ENCODE measurements at regions not wholly inside any gene's neighbourhood (a gene's known extent, or its start where the extent isn't known, plus 50 kb on each side); places are given as distances from the start of the nearest gene placed in this dataset.
A peak's percentile ranks its signal among the peaks of the same experiment; 100 is the strongest.
"Not testable (repeated sequence)": the region's sequence is repeated elsewhere in the genome, so short reads cannot be mapped to it uniquely, and the experiment has no call there.

DNA sequence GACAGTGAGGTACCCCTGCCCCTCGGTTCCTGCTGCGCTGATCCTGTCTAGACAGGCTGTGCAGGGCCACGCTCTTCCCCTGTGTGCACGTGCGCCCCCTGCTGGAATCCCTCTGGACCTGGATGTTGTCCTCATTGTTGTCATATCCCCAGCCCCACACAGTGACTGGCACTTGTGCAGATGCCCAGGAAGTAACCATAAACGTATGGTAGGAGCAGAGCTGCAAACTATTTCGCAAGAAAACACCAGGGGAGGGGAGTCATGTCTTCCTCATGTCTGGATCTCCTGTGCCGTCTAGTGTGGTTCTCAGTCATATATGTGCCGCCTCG is 114.7 kb downstream of the CRYBB2 start:
- Histone ChIP-seq H3K79me2 (ENCODE audit: insufficient read depth, low read length) (no peaks in the 10 kb centered on the region), H3K27ac (ENCODE audit: low read depth, low read length) (no peak overlapping the region), H3K27me3 (ENCODE audit: insufficient read depth, low read length) (no peaks in the 10 kb centered on the region), H3K4me3 (replicated peaks in 1 of 2; ENCODE audit: low read depth in 1 of 2, low read length in 2 of 2) (no peak overlapping the region), H4K20me1 (ENCODE audit: insufficient read depth) (no peaks in the 10 kb centered on the region), H2AFZ (ENCODE audit: low read depth, low read length, poor library complexity, severe bottlenecking) (no peak overlapping the region), H3K9me3 (ENCODE audit: control insufficient read depth in 1 of 2, insufficient read depth in 1 of 2, low read depth in 1 of 2, low read length in 2 of 2) (no peaks in the 10 kb centered on the region), H3K36me3 (ENCODE audit: control insufficient read depth in 1 of 2, insufficient read depth in 2 of 2, low read length in 2 of 2) (no peaks in the 10 kb centered on the region), H3K9me2 (ENCODE audit: insufficient read depth) (no peaks in the 10 kb centered on the region), H3K9ac (ENCODE audit: low read length) (no peak overlapping the region), H3K4me1 (ENCODE audit: control insufficient read depth in 1 of 2, insufficient read depth in 2 of 2, low read length in 2 of 2) (no peaks in the 10 kb centered on the region), H3K4me2 (ENCODE audit: low read length) (no peak overlapping the region)
- ATAC-seq = peak; percentile 96
- intact Hi-C loops (cut with micrococcal nuclease) = loop anchor here (10.0 kb wide), 1 partner anchor 129 kb away; no protein-coding TSS in a partner anchor
- ChIA-PET CTCF (interaction anchor here (0.6 to 1.9 kb wide), 13 partner anchors 11 to 254 kb away, joined by 3 to 22 read pairs (median 5); no protein-coding TSS in a partner anchor), RAD21 (ENCODE audit: low non-redundant PET in 1 of 2, low total read pairs in 2 of 2, uncharacterized antibody in 2 of 2, unreplicated experiment in 2 of 2) (interaction anchor here in 1 of 2 experiments (0.7 kb wide), 1 partner anchor 100 kb away, joined by 3 read pairs; no protein-coding TSS in a partner anchor), POLR2A (no interaction called here)
- TF ChIP-seq CTCF (IDR thresholded peaks at IDR 0.05 in 2 of 3, conservative IDR thresholded peaks at IDR 0.05 in 1 of 3; ENCODE audit: borderline replicate concordance in 1 of 3, insufficient read depth in 1 of 3, low read depth in 2 of 3, low read length in 2 of 3) (peak; percentile 49 to 87 (median 80); a peak in 5 of 6 replicates), RAD21 (IDR thresholded peaks at IDR 0.05; ENCODE audit: low read depth) (peak; percentile 63), EGR1 (IDR thresholded peaks at IDR 0.05; ENCODE audit: low read depth) (no peak)
- peak; percentile 36 for DNase-seq (ENCODE audit: low read depth, low spot score)
- no TSS peak for BruUV-seq (replicated peaks)

GRCh38 chr22:25334631-25335030 is 115.2 kb downstream of the CRYBB2 start:
- H3K9ac ChIP-seq (ENCODE audit: low read length); H3K9me3 ChIP-seq (ENCODE audit: control insufficient read depth in 1 of 2, insufficient read depth in 1 of 2, low read depth in 1 of 2, low read length in 2 of 2); H3K4me2 ChIP-seq (ENCODE audit: low read length); BruUV-seq (replicated peaks); POLR2A ChIA-PET; DNase-seq (ENCODE audit: low read depth, low spot score); H3K36me3 ChIP-seq (ENCODE audit: control insufficient read depth in 1 of 2, insufficient read depth in 2 of 2, low read length in 2 of 2); H3K27ac ChIP-seq (ENCODE audit: low read depth, low read length); H2AFZ ChIP-seq (ENCODE audit: low read depth, low read length, poor library complexity, severe bottlenecking); RAD21 ChIA-PET (ENCODE audit: low non-redundant PET in 1 of 2, low total read pairs in 2 of 2, uncharacterized antibody in 2 of 2, unreplicated experiment in 2 of 2); H4K20me1 ChIP-seq (ENCODE audit: insufficient read depth); H3K9me2 ChIP-seq (ENCODE audit: insufficient read depth); H3K4me3 ChIP-seq (replicated peaks in 1 of 2; ENCODE audit: low read depth in 1 of 2, low read length in 2 of 2); H3K4me1 ChIP-seq (ENCODE audit: control insufficient read depth in 1 of 2, insufficient read depth in 2 of 2, low read length in 2 of 2); H3K79me2 ChIP-seq (ENCODE audit: insufficient read depth, low read length); H3K27me3 ChIP-seq (ENCODE audit: insufficient read depth, low read length); ATAC-seq: not testable (repeated sequence)
- intact Hi-C loops (cut with micrococcal nuclease) = loop anchor here (10.0 kb wide), 1 partner anchor 130 kb away; no protein-coding TSS in a partner anchor
- CTCF ChIA-PET = interaction anchor here (1.9 kb wide), 2 partner anchors 99 to 132 kb away, joined by 14 to 22 read pairs; no protein-coding TSS in a partner anchor

DNA sequence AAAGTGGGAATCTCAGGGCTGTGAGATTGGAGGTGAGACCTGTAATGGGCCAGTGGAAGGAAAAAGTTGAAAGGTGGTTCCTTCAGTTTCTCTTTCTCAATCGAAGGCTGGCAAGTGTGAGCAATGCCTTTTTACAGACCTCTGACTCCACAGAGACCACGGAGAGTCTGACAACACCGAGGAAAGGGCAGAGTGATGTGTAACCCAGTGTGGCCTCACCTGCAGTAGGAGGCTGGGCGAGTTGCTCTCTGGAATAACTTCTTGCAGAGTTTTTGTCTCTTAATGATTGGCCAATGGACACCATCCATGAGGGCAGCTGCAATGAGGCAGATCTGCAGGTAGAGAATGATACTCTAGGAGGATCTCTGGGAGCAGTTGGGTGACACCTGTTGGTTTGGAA is 115.8 kb downstream of the CRYBB2 start:
- DNase-seq (ENCODE audit: low read depth, low spot score); H4K20me1 ChIP-seq (ENCODE audit: insufficient read depth); H3K79me2 ChIP-seq (ENCODE audit: insufficient read depth, low read length); H3K9me2 ChIP-seq (ENCODE audit: insufficient read depth); H3K27ac ChIP-seq (ENCODE audit: low read depth, low read length); ATAC-seq; H3K9me3 ChIP-seq (ENCODE audit: control insufficient read depth in 1 of 2, insufficient read depth in 1 of 2, low read depth in 1 of 2, low read length in 2 of 2); H2AFZ ChIP-seq (ENCODE audit: low read depth, low read length, poor library complexity, severe bottlenecking); POLR2A ChIA-PET; BruUV-seq (replicated peaks); H3K9ac ChIP-seq (ENCODE audit: low read length); CTCF ChIA-PET; H3K4me3 ChIP-seq (replicated peaks in 1 of 2; ENCODE audit: low read depth in 1 of 2, low read length in 2 of 2); H3K36me3 ChIP-seq (ENCODE audit: control insufficient read depth in 1 of 2, insufficient read depth in 2 of 2, low read length in 2 of 2); RAD21 ChIA-PET (ENCODE audit: low non-redundant PET in 1 of 2, low total read pairs in 2 of 2, uncharacterized antibody in 2 of 2, unreplicated experiment in 2 of 2); H3K4me2 ChIP-seq (ENCODE audit: low read length); H3K4me1 ChIP-seq (ENCODE audit: control insufficient read depth in 1 of 2, insufficient read depth in 2 of 2, low read length in 2 of 2); H3K27me3 ChIP-seq (ENCODE audit: insufficient read depth, low read length): not testable (repeated sequence)
- intact Hi-C loops (cut with micrococcal nuclease) = loop anchor here (10.0 kb wide), 1 partner anchor 130 kb away; no protein-coding TSS in a partner anchor

- H3K9ac ChIP-seq (ENCODE audit: low read length); ATAC-seq; H3K4me3 ChIP-seq (replicated peaks in 1 of 2; ENCODE audit: low read depth in 1 of 2, low read length in 2 of 2); H3K4me1 ChIP-seq (ENCODE audit: control insufficient read depth in 1 of 2, insufficient read depth in 2 of 2, low read length in 2 of 2); H3K9me2 ChIP-seq (ENCODE audit: insufficient read depth); H3K36me3 ChIP-seq (ENCODE audit: control insufficient read depth in 1 of 2, insufficient read depth in 2 of 2, low read length in 2 of 2); BruUV-seq (replicated peaks); DNase-seq (ENCODE audit: low read depth, low spot score); POLR2A ChIA-PET; H3K27ac ChIP-seq (ENCODE audit: low read depth, low read length); intact Hi-C loops (cut with micrococcal nuclease); CTCF ChIA-PET; RAD21 ChIA-PET (ENCODE audit: low non-redundant PET in 1 of 2, low total read pairs in 2 of 2, uncharacterized antibody in 2 of 2, unreplicated experiment in 2 of 2); H3K79me2 ChIP-seq (ENCODE audit: insufficient read depth, low read length); H3K27me3 ChIP-seq (ENCODE audit: insufficient read depth, low read length); H2AFZ ChIP-seq (ENCODE audit: low read depth, low read length, poor library complexity, severe bottlenecking); H3K4me2 ChIP-seq (ENCODE audit: low read length); H4K20me1 ChIP-seq (ENCODE audit: insufficient read depth); H3K9me3 ChIP-seq (ENCODE audit: control insufficient read depth in 1 of 2, insufficient read depth in 1 of 2, low read depth in 1 of 2, low read length in 2 of 2): not testable (repeated sequence)
Observed at GRCh38 chr22:25340536-25340935, 121.1 kb downstream of the CRYBB2 start.
